Gastroesophageal sphincter (tissue), 3 donors: ENCODE measurements at regions not wholly inside any gene's neighbourhood (a gene's known extent, or its start where the extent isn't known, plus 50 kb on each side); places are given as distances from the start of the nearest gene placed in this dataset.

Source experiments
- CTCF ChIP-seq, 4 experiments: fragments of 200-600 bp in 2 of 4; fragments of 450-650 bp in 2 of 4; sonication (generic) in 1 of 4; IDR thresholded peaks; one replicate each; pipeline ENCODE4 v1.5.1; 2017 to 2019; ENCODE audit warnings: antibody characterized with exemption in 4 of 4, mild to moderate bottlenecking in 2 of 4, moderate library complexity in 2 of 4
- EP300 ChIP-seq: sonication (generic); formaldehyde crosslinking; IDR thresholded peaks from one replicate; pipeline ENCODE4 v1.6.1; 2017; ENCODE audit warnings: antibody characterized with exemption, mild to moderate bottlenecking
- POLR2A ChIP-seq, 2 donors: fragments of 450-650 bp; IDR thresholded peaks; one replicate each; pipeline ENCODE4 v1.6.1; 2017; ENCODE audit warnings: antibody characterized with exemption in 2 of 2, mild to moderate bottlenecking in 2 of 2, moderate library complexity in 1 of 2
- POLR2AphosphoS5 ChIP-seq: sonication (generic); formaldehyde crosslinking; IDR thresholded peaks from one replicate; pipeline ENCODE4 v1.6.1; 2017; ENCODE audit warnings: antibody characterized with exemption

GRCh38 chr12:3935078-3935477 lies 61.9 kb upstream of the PARP11 start:
- TF ChIP-seq EP300 (no peak), CTCF (IDR thresholded peaks at IDR 0.05) (no peak), POLR2A (IDR thresholded peaks at IDR 0.05) (no peak), POLR2AphosphoS5 (no peak)
